ENCODE measurements at regions not wholly inside any gene's neighbourhood (a gene's known extent, or its start where the extent isn't known, plus 50 kb on each side); places are given as distances from the start of the nearest gene placed in this dataset.

DNA sequence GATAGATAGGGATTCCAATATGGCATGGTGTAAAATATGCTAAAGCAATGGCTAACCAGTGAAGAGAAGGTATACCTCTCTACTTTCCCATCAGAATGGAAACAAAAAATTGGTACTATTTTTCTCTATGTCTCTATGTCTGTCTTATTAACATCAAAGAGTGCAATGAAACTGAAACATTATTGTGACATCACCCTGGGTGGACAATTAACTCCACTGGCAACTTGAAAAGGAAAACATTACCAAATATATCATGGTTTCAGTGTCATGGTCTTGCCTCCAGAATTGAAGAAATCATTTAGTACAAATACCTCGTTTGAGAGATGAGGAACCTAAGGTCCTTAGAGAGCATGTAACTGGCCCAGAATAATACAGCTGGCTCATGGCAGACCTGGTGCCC, 1132.5 kb upstream of the MAP3K7 start:
- TF ChIP-seq, protein P1, sequence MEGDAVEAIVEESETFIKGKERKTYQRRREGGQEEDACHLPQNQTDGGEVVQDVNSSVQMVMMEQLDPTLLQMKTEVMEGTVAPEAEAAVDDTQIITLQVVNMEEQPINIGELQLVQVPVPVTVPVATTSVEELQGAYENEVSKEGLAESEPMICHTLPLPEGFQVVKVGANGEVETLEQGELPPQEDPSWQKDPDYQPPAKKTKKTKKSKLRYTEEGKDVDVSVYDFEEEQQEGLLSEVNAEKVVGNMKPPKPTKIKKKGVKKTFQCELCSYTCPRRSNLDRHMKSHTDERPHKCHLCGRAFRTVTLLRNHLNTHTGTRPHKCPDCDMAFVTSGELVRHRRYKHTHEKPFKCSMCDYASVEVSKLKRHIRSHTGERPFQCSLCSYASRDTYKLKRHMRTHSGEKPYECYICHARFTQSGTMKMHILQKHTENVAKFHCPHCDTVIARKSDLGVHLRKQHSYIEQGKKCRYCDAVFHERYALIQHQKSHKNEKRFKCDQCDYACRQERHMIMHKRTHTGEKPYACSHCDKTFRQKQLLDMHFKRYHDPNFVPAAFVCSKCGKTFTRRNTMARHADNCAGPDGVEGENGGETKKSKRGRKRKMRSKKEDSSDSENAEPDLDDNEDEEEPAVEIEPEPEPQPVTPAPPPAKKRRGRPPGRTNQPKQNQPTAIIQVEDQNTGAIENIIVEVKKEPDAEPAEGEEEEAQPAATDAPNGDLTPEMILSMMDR (IDR thresholded peaks at IDR 0.05; ENCODE audit: low read depth, low read length, missing input control) = no peak
- TF ChIP-seq, protein P2, sequence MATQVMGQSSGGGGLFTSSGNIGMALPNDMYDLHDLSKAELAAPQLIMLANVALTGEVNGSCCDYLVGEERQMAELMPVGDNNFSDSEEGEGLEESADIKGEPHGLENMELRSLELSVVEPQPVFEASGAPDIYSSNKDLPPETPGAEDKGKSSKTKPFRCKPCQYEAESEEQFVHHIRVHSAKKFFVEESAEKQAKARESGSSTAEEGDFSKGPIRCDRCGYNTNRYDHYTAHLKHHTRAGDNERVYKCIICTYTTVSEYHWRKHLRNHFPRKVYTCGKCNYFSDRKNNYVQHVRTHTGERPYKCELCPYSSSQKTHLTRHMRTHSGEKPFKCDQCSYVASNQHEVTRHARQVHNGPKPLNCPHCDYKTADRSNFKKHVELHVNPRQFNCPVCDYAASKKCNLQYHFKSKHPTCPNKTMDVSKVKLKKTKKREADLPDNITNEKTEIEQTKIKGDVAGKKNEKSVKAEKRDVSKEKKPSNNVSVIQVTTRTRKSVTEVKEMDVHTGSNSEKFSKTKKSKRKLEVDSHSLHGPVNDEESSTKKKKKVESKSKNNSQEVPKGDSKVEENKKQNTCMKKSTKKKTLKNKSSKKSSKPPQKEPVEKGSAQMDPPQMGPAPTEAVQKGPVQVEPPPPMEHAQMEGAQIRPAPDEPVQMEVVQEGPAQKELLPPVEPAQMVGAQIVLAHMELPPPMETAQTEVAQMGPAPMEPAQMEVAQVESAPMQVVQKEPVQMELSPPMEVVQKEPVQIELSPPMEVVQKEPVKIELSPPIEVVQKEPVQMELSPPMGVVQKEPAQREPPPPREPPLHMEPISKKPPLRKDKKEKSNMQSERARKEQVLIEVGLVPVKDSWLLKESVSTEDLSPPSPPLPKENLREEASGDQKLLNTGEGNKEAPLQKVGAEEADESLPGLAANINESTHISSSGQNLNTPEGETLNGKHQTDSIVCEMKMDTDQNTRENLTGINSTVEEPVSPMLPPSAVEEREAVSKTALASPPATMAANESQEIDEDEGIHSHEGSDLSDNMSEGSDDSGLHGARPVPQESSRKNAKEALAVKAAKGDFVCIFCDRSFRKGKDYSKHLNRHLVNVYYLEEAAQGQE (IDR thresholded peaks at IDR 0.05) = no peak
- TF ChIP-seq TAF1 (conservative IDR thresholded peaks at IDR 0.05) (no peak), FOXA2 (IDR thresholded peaks at IDR 0.05) (no peak), FOXA1 (IDR thresholded peaks at IDR 0.05) (no peak), YY1 (IDR thresholded peaks at IDR 0.05) (no peak), RAD21 (IDR thresholded peaks at IDR 0.05) (no peak), JUND (IDR thresholded peaks at IDR 0.05) (no peak), EGR1 (IDR thresholded peaks at IDR 0.05; ENCODE audit: low read depth in 2 of 2) (no peak)
- TF ChIP-seq, protein P3, sequence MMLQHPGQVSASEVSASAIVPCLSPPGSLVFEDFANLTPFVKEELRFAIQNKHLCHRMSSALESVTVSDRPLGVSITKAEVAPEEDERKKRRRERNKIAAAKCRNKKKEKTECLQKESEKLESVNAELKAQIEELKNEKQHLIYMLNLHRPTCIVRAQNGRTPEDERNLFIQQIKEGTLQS (IDR thresholded peaks at IDR 0.05) = no peak
- TF ChIP-seq, protein P4, sequence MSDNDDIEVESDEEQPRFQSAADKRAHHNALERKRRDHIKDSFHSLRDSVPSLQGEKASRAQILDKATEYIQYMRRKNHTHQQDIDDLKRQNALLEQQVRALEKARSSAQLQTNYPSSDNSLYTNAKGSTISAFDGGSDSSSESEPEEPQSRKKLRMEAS (IDR thresholded peaks at IDR 0.05) = no peak

All from liver (tissue), 3 donors.